ENCODE measurements at regions not wholly inside any gene's neighbourhood (a gene's known extent, or its start where the extent isn't known, plus 50 kb on each side); places are given as distances from the start of the nearest gene placed in this dataset.

GRCh38 chr15:79740561-79740960, 156.3 kb downstream of the MTHFS start:
- no peak overlapping the region for H3K4me2 ChIP-seq
- no peaks in the 10 kb centered on the region for H3K27me3 ChIP-seq (ENCODE audit: insufficient read depth)
- H3K9me3 ChIP-seq = no peaks in the 10 kb centered on the region
- POLR2A ChIA-PET = no interaction called here
- H3K27ac ChIP-seq (ENCODE audit: low read depth in 2 of 2, low read length in 1 of 2) = no peak overlapping the region
- peaks cover 0 to 21% of the 10 kb centered on the region in 2 experiments; a peak in 2 of 4 replicates for H3K4me1 ChIP-seq (ENCODE audit: control insufficient read depth in 1 of 2, insufficient read depth in 2 of 2, low read depth in 1 of 2, low read length in 1 of 2)
- no peaks in the 10 kb centered on the region for H3K9me2 ChIP-seq
- no peak overlapping the region for H3K9ac ChIP-seq
- CTCF ChIA-PET = no interaction called here
- WGBS (ENCODE audit: low lambda C conversion rate) = 39% methylated on average over 2 of the region's 2 CpGs
- DNase-seq = no peak
- TF ChIP-seq RXRA (IDR thresholded peaks at IDR 0.05; ENCODE audit: borderline replicate concordance, low read depth) = no peak
- TF ChIP-seq JUND (IDR thresholded peaks at IDR 0.05) = no peak
- no peaks in the 10 kb centered on the region for H3K36me3 ChIP-seq (replicated peaks in 1 of 2; ENCODE audit: control insufficient read depth in 1 of 2, insufficient read depth in 2 of 2, low read length in 1 of 2)
- H4K20me1 ChIP-seq (ENCODE audit: insufficient read depth) = no peaks in the 10 kb centered on the region
- H3K79me2 ChIP-seq (ENCODE audit: insufficient read depth) = no peaks in the 10 kb centered on the region
- no peak overlapping the region for H3K4me3 ChIP-seq (ENCODE audit: low read depth in 2 of 2, low read length in 1 of 2)
- H2AFZ ChIP-seq (ENCODE audit: low read depth) = no peak overlapping the region
- no peaks in the 10 kb centered on the region for H3F3A ChIP-seq (replicated peaks; ENCODE audit: insufficient read depth)

- H3K9me2 ChIP-seq = no peaks in the 10 kb centered on the region
- DNase-seq = no peak
These were observed 153.8 kb downstream of the MTHFS start for GRCh38 chr15:79743032-79743431.

More at GRCh38 chr15:79743032-79743431, 153.8 kb downstream of the MTHFS start:
- Histone ChIP-seq H3K4me3 (ENCODE audit: low read depth in 2 of 2, low read length in 1 of 2) (no peak overlapping the region), H3K4me2 (no peak overlapping the region), H3K27ac (ENCODE audit: low read depth in 2 of 2, low read length in 1 of 2) (no peak overlapping the region), H3K4me1 (ENCODE audit: control insufficient read depth in 1 of 2, insufficient read depth in 2 of 2, low read depth in 1 of 2, low read length in 1 of 2) (peaks cover 0 to 12% of the 10 kb centered on the region in 2 experiments; a peak in 2 of 4 replicates), H2AFZ (ENCODE audit: low read depth) (no peak overlapping the region), H3K9ac (no peak overlapping the region), H3K79me2 (ENCODE audit: insufficient read depth) (no peaks in the 10 kb centered on the region), H3K36me3 (replicated peaks in 1 of 2; ENCODE audit: control insufficient read depth in 1 of 2, insufficient read depth in 2 of 2, low read length in 1 of 2) (no peaks in the 10 kb centered on the region), H4K20me1 (ENCODE audit: insufficient read depth) (no peaks in the 10 kb centered on the region), H3K27me3 (ENCODE audit: insufficient read depth) (no peaks in the 10 kb centered on the region), H3K9me3 (no peaks in the 10 kb centered on the region), H3F3A (replicated peaks; ENCODE audit: insufficient read depth) (no peaks in the 10 kb centered on the region)
- ChIA-PET CTCF (no interaction called here), POLR2A (no interaction called here)
- 70% methylated on average over 10 of the region's 10 CpGs for WGBS (ENCODE audit: low lambda C conversion rate)
- TF ChIP-seq TCF12 (IDR thresholded peaks at IDR 0.05) = no peak
- TF ChIP-seq RCOR1 (IDR thresholded peaks at IDR 0.05; ENCODE audit: low read length) = no peak
- no peak for TF ChIP-seq NRF1 (IDR thresholded peaks at IDR 0.05; ENCODE audit: low read depth, low read length)
- TF ChIP-seq RXRA (IDR thresholded peaks at IDR 0.05; ENCODE audit: borderline replicate concordance, low read depth) = no peak
- no peak for TF ChIP-seq REST (IDR thresholded peaks at IDR 0.05; ENCODE audit: low read depth, low read length)
- no peak for TF ChIP-seq EP300 (IDR thresholded peaks at IDR 0.05; ENCODE audit: borderline replicate concordance in 1 of 2, low read depth in 1 of 2, low read length in 1 of 2)
- TF ChIP-seq, protein P1, sequence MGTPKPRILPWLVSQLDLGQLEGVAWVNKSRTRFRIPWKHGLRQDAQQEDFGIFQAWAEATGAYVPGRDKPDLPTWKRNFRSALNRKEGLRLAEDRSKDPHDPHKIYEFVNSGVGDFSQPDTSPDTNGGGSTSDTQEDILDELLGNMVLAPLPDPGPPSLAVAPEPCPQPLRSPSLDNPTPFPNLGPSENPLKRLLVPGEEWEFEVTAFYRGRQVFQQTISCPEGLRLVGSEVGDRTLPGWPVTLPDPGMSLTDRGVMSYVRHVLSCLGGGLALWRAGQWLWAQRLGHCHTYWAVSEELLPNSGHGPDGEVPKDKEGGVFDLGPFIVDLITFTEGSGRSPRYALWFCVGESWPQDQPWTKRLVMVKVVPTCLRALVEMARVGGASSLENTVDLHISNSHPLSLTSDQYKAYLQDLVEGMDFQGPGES (IDR thresholded peaks at IDR 0.05; ENCODE audit: low read depth, low read length) = no peak
- TF ChIP-seq NFIC (IDR thresholded peaks at IDR 0.05; ENCODE audit: borderline replicate concordance) = no peak
- no peak for TF ChIP-seq MEF2A (IDR thresholded peaks at IDR 0.05; ENCODE audit: borderline replicate concordance, low read depth)
- no peak for TF ChIP-seq GATA2 (CRISPR knock-in tag; IDR thresholded peaks at IDR 0.05)
- TF ChIP-seq ELF1 (IDR thresholded peaks at IDR 0.05) = no peak
- TF ChIP-seq CTCF (IDR thresholded peaks at IDR 0.05) = no peak
- TF ChIP-seq, protein P2, sequence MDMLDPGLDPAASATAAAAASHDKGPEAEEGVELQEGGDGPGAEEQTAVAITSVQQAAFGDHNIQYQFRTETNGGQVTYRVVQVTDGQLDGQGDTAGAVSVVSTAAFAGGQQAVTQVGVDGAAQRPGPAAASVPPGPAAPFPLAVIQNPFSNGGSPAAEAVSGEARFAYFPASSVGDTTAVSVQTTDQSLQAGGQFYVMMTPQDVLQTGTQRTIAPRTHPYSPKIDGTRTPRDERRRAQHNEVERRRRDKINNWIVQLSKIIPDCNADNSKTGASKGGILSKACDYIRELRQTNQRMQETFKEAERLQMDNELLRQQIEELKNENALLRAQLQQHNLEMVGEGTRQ (IDR thresholded peaks at IDR 0.05; ENCODE audit: borderline replicate concordance, low read depth, low read length) = no peak
- no peak for TF ChIP-seq MAX (IDR thresholded peaks at IDR 0.05; ENCODE audit: low read depth)
- no peak for TF ChIP-seq TEAD4 (IDR thresholded peaks at IDR 0.05; ENCODE audit: borderline replicate concordance, insufficient read depth)
- TF ChIP-seq RFX5 (IDR thresholded peaks at IDR 0.05; ENCODE audit: low read length) = no peak
- TF ChIP-seq, protein P3, sequence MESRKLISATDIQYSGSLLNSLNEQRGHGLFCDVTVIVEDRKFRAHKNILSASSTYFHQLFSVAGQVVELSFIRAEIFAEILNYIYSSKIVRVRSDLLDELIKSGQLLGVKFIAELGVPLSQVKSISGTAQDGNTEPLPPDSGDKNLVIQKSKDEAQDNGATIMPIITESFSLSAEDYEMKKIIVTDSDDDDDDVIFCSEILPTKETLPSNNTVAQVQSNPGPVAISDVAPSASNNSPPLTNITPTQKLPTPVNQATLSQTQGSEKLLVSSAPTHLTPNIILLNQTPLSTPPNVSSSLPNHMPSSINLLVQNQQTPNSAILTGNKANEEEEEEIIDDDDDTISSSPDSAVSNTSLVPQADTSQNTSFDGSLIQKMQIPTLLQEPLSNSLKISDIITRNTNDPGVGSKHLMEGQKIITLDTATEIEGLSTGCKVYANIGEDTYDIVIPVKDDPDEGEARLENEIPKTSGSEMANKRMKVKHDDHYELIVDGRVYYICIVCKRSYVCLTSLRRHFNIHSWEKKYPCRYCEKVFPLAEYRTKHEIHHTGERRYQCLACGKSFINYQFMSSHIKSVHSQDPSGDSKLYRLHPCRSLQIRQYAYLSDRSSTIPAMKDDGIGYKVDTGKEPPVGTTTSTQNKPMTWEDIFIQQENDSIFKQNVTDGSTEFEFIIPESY (IDR thresholded peaks at IDR 0.05; ENCODE audit: borderline replicate concordance, low read depth) = no peak
- TF ChIP-seq SMC3 (IDR thresholded peaks at IDR 0.05; ENCODE audit: low read depth, low read length) = no peak
